GM21515 (cell line): ENCODE measurements at regions not wholly inside any gene's neighbourhood (a gene's known extent, or its start where the extent isn't known, plus 50 kb on each side); places are given as distances from the start of the nearest gene placed in this dataset.
"Not testable (repeated sequence)": the region's sequence is repeated elsewhere in the genome, so short reads cannot be mapped to it uniquely, and the experiment has no call there.

Experiments used
- ATAC-seq: cut with Tn5 transposase; IDR thresholded peaks from one replicate; pipeline ENCODE4 v1.9.1; 2021; ENCODE audit not compliant: unreplicated experiment

DNA sequence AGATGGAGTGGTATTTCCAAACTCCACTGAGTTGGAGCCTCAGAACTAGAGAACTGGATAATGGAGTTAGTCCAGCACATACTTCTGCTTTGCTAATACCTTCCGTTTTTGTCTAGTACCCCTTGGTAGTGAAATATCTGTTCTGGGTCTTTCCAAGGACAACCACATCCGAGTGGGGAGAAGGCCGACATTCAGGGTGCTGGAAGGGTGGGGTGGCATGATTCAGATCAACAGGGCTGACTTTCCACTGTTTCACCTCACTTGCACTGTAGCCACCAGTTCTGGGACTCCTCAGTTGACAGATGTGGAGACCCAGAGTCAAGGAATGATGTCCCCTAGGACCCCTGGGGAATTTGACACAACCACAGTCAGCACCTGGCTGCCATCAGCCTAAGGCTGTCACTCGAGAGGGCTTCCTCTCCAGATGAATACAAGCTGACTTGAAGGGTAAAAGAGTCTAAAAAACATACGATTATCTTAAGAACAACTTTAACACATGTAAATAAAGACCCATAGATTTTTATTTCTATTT, 84.8 kb upstream of the HNF1B start:
- no peak for ATAC-seq

- no peak for ATAC-seq
These were observed 83.8 kb upstream of the HNF1B start for GRCh38 chr17:37828651-37829124.

GRCh38 chr17:37827905-37828650, 83.2 kb upstream of the HNF1B start:
- ATAC-seq: no peak

GRCh38 chr17:37826497-37827430, 81.9 kb upstream of the HNF1B start:
- no peak for ATAC-seq

DNA sequence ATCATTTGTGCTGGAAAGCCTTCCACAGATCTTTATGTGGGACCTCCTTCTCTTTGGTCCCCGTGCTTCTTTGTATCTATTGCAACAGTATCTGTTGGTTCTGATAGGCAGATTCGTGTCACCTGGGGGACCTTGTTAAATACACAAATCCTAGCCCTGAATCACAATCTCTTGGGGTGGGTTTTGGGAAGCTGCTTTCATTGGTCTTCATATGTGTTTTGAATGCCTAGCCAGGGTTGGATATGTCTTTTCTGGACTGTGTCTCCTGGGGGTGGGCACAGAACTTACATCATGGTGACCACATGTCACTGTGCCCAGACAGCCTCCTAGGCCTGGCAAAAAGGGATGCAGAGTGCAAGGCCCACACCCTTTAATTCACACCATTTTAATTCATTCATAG, 81.0 kb upstream of the HNF1B start:
- no peak for ATAC-seq

DNA sequence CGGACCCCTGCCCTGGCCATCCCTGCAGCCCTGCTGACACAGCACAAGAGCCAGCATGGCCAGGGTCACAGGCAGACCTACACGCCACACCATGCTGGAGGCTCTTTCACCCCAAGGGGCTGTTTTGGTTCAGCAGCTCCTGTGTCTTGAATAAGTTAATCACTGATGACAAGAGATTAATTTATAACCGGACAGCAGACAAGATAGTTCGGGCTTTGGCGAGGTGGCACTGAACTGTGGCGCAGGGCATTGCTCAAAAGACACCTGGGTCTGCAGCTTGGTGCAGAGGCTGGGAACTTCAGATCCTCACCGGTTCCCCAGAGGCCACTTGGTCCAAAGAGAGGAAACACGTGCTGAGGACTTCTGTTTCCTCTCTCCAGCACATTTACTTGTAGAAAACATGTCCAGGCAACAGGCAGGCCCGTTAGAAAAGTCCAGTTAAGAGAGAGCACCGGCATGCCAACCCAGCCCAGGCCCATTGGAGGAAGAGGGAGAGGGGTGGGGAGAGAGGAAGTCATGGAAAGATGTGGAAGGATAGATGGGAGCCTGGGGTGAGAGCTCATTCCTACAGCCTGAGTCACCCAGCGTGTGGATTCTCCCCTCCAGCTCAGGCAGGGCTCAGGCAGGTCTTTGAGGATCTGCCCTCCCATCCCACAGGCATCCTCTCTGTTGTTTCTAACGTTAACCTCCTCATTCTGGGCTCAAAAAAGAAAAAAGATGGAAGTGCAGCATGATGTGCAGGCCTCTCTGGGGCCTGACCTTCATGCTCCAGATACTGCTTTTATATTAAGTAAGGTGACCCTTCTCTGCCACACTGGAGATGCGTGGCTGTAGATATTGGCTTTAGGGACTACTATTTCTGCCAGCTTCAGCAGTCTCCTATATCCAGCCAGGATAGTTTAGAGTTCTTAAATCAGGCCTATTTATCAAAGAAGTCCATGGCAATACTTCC, 80.0 kb upstream of the HNF1B start:
- no peak for ATAC-seq

- ATAC-seq: no peak
These were observed 79.1 kb upstream of the HNF1B start for GRCh38 chr17:37823996-37824395.

GRCh38 chr17:37820995-37821713, 76.3 kb upstream of the HNF1B start:
- ATAC-seq: no peak

DNA sequence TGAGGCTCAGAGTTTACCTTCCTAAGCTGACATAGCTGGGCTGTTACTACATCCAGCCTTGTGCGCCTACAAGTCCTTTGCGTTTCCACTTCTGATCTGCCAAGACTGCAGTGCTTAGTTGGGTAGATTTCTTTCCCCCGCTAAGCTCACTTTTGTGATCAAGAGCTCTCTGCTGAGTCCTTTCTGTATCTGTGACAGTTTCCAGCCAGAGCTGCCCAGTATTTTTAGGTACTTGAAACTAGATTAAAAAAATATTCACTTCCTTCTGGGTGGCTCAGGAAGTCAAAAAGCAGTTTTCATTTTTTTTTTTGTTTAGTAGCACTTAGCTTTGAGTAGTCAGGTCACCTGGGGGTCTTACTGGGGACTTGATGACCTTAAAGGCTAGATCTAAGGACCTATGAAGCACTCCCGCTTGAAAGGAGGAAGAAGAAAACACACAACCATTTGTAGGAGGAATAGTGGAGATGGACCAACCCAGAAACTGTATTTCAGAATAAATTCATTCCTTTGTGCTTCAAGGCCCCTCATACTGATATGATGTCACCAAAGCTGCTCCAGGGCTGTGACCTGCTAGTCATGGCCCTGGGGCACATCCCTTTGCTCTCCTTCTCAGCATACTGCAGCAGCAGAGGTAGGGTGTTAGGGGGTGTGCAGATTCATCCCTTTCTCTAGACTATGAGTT, 75.6 kb upstream of the HNF1B start:
- peak; percentile 42 for ATAC-seq

GRCh38 chr17:37818689-37819088, 73.8 kb upstream of the HNF1B start:
- no peak for ATAC-seq

DNA sequence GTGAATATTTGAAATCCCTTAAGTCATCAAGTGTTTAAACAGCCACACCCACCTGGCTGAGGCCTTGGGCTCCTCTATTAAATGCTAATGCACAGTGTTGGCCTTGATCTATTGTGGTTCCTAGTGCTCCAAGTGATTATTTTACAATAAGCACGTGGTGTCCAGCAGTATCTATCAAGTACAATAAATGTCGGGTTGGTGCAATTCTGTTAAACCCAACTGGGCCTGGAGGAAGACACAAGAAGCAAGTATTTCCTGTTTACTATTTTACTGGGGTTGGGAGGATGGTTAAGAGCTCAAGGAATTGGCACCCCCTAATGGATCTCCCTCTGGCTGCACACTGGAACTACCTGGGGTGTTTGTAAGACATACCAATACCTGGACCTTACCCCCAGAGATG, 72.1 kb upstream of the HNF1B start:
- ATAC-seq: no peak

DNA sequence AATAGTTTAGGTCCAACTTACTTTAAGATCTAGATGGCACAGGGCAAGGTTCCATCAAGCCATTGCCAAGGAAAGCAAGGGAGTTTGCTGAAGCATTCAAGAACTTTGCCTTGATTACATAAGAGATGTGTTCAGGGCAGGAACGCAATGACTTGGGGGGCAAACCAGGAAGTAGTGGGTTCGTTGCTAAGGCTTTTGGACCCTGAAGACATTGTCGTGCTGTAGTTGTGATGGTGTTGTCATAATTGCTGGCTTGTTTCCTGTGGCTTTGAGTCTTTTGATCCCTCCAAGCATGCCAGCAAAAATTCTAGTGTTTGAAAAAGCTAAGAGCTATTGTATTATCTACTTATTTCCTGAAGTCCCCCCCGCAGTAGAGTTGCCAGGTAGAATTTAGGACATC, 70.7 kb upstream of the HNF1B start:
- ATAC-seq: no peak

- ATAC-seq: no peak
These were observed 68.9 kb upstream of the HNF1B start for GRCh38 chr17:37813751-37814150.

DNA sequence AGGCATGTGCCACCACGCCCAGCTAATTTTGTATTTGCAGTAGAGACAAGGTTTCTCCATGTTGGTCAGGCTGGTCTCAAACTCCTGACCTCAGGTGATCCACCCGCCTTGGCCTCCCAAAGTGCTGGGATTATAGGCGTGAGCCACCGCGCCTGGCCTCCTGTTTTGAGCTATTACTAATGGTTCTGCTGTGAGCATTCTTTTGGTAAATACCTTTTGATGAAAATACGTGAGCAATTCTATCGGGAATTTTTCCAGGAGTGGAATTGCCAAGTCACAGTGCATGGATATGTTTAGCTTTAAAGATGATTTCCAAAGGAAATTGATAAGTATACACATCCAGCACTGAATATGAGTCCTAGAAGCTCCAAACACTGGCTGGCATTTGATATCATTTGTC, 64.0 kb upstream of the HNF1B start:
- not testable (repeated sequence) for ATAC-seq

DNA sequence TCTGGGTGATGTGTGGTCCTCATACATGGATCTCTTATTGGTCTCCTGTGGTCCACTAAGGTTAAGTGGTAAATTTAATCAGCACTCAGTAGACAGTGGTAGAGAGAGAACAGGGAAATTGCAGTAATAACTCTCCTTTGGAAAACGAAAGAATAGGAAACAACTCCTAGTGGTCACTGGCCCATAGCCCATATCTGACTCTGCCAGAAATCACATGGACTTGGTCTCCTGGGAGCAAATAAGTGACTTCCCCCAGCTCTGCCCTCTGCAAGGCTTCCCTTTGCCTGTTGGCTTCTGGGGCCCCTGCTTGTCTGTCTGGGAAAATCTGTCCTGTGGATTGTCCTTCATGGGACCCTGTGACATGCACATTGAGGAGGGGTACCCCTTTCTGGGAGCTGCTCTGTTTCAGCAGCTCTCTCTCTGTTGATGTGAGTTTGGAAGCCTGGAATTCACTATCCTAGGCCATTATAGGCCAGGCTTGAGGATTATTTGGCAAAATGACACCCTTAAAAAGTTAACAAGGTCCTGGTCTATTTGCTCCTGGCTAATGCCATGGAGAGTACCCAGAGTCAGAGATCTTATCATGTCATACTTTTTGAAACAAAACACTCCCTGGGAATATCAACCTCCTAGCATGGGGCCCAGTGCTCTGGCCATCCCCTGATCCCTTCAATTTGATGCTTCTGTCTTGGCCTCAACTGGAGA, 58.0 kb upstream of the HNF1B start:
- no peak for ATAC-seq

DNA sequence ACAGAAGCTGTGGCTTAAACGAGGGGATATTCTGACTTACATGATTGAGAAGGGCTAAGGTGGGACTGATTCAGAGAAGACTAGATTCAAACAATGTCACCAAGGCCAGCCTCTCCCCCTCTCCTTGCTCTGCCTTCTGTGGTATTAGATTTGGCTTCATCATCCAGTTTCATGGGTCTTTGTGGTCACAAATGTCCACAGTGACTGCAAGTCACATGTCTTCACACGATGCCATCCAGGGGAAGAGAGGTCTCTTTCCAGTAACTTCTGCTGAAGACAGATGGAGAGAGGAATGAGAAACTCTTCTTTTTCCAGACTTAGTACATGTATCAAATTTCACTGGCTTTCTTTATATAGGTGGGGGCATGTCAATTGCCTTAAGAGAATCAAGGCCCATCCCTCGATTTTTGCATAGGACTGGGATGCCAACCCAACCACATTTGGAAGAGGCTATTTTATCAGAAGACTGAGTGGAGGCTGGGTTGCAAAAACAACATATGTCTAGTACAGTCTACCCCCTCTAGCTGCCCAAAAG, 57.3 kb upstream of the HNF1B start:
- ATAC-seq: no peak

- ATAC-seq: no peak
These were observed 56.3 kb upstream of the HNF1B start for GRCh38 chr17:37801171-37801570.

DNA sequence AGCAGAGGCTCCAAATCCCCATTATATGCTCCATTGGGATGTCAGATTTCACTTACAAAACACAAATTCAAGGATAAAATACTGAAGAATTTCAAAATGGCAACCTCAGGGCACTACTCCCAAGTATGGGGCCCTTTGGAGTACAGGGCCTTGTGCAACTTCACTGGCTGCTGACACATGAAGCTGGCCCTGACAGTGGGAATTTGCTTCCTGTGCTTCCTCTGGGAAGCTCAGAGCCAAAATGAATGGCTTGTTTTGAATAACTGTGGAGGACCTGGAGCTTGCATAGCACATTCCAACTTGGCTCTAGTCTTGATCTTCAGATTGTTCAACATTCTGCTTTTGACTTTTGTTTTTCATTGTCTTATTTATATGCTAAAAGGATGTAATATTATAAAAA, 52.3 kb upstream of the HNF1B start:
- no peak for ATAC-seq

DNA sequence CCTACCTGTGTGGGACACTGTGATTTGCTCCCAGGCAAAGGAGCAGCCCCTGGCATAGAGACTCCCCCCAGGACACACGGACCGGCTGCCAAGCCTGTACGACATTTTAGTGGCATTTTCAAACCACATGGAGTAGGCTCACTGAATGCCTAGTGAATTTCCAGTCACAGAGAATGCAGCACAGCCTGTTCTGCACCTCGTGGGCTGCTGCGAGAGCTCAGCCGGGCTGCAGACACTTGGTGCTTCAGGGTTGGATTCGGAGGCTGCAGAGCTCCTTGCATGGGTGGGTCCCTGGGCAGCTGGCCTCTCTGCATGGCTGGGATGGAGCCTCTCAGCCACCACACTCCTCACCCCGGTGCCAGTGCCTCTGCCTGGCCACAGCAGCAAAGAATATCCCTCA, 51.2 kb upstream of the HNF1B start:
- ATAC-seq: no peak
